GM20000 (cell line): ENCODE measurements at regions not wholly inside any gene's neighbourhood (a gene's known extent, or its start where the extent isn't known, plus 50 kb on each side); places are given as distances from the start of the nearest gene placed in this dataset.
"Not testable (repeated sequence)": the region's sequence is repeated elsewhere in the genome, so short reads cannot be mapped to it uniquely, and the experiment has no call there.

Experiments
- DNase-seq: peaks from one replicate; pipeline ENCODE4 v3.0.0; 2012; ENCODE audit warnings: low spot score
- CTCF ChIP-seq: IDR thresholded peaks from 2 replicates; pipeline ENCODE4 v1.5.1; 2012; ENCODE audit warnings: mild to moderate bottlenecking, control low read depth; ENCODE audit errors: extremely low read depth, missing control alignments

GRCh38 chr13:33665626-33666175, 152.2 kb upstream of the RFC3 start:
- no peak for DNase-seq
- TF ChIP-seq CTCF: no peak

DNA sequence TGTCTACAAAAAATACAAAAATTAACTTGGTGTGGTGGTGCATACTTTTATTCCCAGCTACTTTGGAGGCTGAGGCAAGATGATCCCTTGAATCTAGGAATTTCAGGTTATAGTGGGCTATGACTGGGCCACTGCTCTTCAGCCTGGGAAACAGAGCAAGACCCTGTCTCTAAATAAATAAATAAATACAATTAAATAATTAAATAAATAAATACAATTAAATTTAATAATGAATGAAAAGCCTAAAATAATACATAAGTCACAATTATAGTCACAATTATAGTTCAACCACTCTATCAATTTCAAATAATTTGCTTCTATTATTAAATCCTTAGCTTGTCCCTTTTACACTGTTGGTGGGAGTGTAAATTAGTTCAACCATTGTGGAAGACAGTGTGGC, 146.4 kb upstream of the RFC3 start:
- DNase-seq: no peak
- TF ChIP-seq CTCF: no peak

- DNase-seq: not testable (repeated sequence)
These were observed 145.9 kb upstream of the RFC3 start for GRCh38 chr13:33672022-33672421.

DNA sequence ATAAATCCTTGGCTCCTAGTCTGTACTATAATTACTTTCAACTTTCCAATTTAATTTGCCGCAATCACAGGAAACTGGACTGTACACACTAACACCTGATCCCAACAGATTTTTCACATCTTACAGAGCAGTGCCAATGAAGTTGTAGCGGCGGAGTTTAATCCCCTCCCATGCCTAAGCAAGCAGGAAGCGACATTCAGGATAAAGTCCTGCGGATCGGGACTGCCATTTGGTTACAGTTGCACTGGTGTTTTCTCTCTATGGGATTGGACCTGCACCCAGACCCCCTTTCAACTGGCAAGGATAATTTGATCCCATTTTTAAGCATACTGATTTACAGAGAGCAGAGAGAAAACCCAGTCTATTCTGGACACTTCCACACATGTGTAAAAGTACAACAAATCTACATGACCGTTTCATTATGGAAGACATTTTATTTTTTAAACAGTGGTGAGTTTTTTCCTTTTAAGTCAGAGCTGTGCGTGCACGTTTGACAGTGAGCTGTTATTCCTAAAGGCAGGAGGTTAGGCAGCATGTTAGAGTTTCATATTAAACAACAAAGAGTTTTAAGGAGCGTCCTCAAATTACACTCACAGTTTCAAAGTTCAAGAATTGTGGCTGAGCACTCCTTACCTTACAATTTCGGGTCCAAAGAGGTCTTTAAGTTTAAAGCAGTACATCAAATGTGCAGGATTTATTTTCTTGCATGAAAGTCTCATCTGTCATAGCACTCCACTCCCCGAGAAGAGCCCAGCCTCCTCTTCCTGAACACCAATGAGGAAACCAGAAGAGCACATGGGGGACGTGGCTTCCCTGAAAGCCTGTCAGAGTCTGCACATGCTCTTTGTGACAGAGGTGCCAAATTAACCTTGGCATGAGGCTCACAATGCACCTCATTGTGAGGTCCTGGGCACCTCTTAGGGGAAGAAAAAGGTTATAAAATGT, 141.6 kb upstream of the RFC3 start:
- peak; percentile 44 for DNase-seq
- no peak for TF ChIP-seq CTCF

GRCh38 chr13:33677215-33677614, 140.7 kb upstream of the RFC3 start:
- no peak for TF ChIP-seq CTCF
- DNase-seq: no peak

DNA sequence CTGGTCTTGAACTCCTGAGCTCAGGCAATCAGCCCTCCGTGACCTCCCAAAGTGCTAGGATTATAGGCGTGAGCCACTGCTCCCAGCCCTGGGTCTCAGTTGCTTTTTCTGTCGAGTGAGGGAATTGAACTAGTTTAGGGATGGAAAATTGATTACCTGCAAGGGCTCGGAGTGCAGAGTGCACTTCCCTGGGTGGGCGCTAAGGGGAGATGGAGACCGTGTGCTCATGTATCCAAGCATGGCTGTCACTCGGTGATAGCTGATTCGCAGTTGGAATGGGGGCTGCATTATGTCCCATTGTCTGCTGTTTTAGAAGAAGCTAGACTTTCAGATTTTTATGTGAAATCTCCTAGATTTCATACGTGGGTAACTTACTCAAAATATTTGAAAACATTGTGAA, 139.9 kb upstream of the RFC3 start:
- DNase-seq: no peak
- TF ChIP-seq CTCF: no peak

DNA sequence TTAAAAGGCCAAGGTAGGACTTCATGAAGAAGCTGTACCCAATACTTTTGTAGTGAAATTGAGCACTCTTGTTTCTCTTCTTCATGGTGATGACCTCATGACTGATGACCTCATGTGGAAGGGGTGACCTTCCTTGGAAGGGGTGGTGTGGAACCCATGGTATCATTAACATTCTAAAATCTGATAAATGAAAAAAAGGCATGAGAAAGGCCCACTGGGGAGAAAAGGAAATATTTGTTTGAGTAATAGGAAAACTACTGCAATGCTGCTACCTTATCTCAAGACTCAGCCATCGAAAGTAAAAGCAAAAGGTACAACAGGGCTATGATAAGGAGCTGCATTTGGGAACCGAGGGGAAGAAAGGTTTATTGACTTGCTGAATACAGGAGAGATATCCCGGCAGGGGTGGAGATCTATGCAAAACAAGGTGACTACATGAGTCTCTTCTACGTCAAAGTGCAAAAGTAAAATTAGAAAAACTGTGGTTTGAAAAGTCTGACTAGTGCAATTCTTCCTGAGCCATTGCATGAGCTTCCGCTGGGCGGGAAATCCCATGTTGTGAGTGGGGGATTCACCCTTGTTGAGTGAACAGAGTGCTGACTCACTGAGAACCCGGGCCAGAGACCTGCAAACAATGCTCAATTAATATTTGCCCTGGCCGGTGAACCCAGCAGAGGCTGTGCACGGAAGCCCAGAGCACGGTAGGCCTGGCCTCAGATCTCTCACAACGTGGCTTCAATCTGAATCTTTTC, 138.9 kb upstream of the RFC3 start:
- TF ChIP-seq CTCF: no peak
- DNase-seq: peak; percentile 93
